NCI-H1436 treated with DMSO at 0.1 percent for 48 hours (cell line): ENCODE measurements at regions not wholly inside any gene's neighbourhood (a gene's known extent, or its start where the extent isn't known, plus 50 kb on each side); places are given as distances from the start of the nearest gene placed in this dataset.
"Not testable (repeated sequence)": the region's sequence is repeated elsewhere in the genome, so short reads cannot be mapped to it uniquely, and the experiment has no call there.

ENCODE experiments used
- DNase-seq: peaks from one replicate; lab custom pipeline; 2025; lab: John Stamatoyannopoulos, UW

- DNase-seq = no peak
Observed at GRCh38 chr5:60488466-60489130, 211.4 kb downstream of the DEPDC1B start.

GRCh38 chr5:60487885-60488442 lies 212.0 kb downstream of the DEPDC1B start:
- DNase-seq = no peak

GRCh38 chr5:60487476-60487875 lies 212.5 kb downstream of the DEPDC1B start:
- no peak for DNase-seq

GRCh38 chr5:60485361-60485760 lies 214.6 kb downstream of the DEPDC1B start:
- no peak for DNase-seq

- DNase-seq = no peak
Observed at GRCh38 chr5:60483050-60483449, 216.9 kb downstream of the DEPDC1B start.

- DNase-seq = no peak
Observed at GRCh38 chr5:60482301-60482700, 217.7 kb downstream of the DEPDC1B start.

- DNase-seq = no peak
Observed at GRCh38 chr5:60479542-60479941, 220.4 kb downstream of the DEPDC1B start.

- DNase-seq = no peak
Observed at GRCh38 chr5:60477849-60478248, 222.1 kb downstream of the DEPDC1B start.

GRCh38 chr5:60473654-60474053 lies 226.3 kb downstream of the DEPDC1B start:
- no peak for DNase-seq

GRCh38 chr5:60473027-60473426 lies 226.9 kb downstream of the DEPDC1B start:
- not testable (repeated sequence) for DNase-seq

- no peak for DNase-seq
Observed at GRCh38 chr5:60470881-60471280, 229.1 kb downstream of the DEPDC1B start.

GRCh38 chr5:60469286-60469685 lies 230.7 kb downstream of the DEPDC1B start:
- no peak for DNase-seq

- no peak for DNase-seq
Observed at GRCh38 chr5:60463179-60463868, 236.6 kb downstream of the DEPDC1B start.

- DNase-seq = no peak
Observed at GRCh38 chr5:60458666-60459065, 241.3 kb downstream of the DEPDC1B start.

GRCh38 chr5:60457233-60457632 lies 242.7 kb downstream of the DEPDC1B start:
- no peak for DNase-seq

- DNase-seq = no peak
Observed at GRCh38 chr5:60455589-60455988, 244.4 kb downstream of the DEPDC1B start.

GRCh38 chr5:60454277-60454676 lies 245.7 kb downstream of the DEPDC1B start:
- not testable (repeated sequence) for DNase-seq

GRCh38 chr5:60453186-60453976 lies 246.6 kb downstream of the DEPDC1B start:
- DNase-seq = no peak

- no peak for DNase-seq
Observed at GRCh38 chr5:60448600-60448999, 251.4 kb downstream of the DEPDC1B start.

- DNase-seq = no peak
Observed at GRCh38 chr5:60447488-60447920, 252.5 kb downstream of the DEPDC1B start.

GRCh38 chr5:60446917-60447316 lies 253.0 kb downstream of the DEPDC1B start:
- no peak for DNase-seq

- no peak for DNase-seq
Observed at GRCh38 chr5:60445921-60446320, 254.0 kb downstream of the DEPDC1B start.

- DNase-seq = no peak
Observed at GRCh38 chr5:60445427-60445826, 254.5 kb downstream of the DEPDC1B start.
